Neural cell (in vitro differentiated cells): ENCODE measurements at regions not wholly inside any gene's neighbourhood (a gene's known extent, or its start where the extent isn't known, plus 50 kb on each side); places are given as distances from the start of the nearest gene placed in this dataset.
"Not testable (repeated sequence)": the region's sequence is repeated elsewhere in the genome, so short reads cannot be mapped to it uniquely, and the experiment has no call there.

Source experiments
- H2AFZ ChIP-seq: fragments of 200-600, 300-800 bp; sonication (generic), shearing (Covaris generic); 2 replicates; pipeline ENCODE4 v1.6.0; 2014; ENCODE audit warnings: low read depth, mild to moderate bottlenecking, antibody characterized with exemption, low read length, moderate library complexity
- H3F3A ChIP-seq: fragments of 200-600 bp; shearing (Covaris generic); 2 replicates; pipeline ENCODE4 v1.6.1; 2016; ENCODE audit warnings: mild to moderate bottlenecking, moderate library complexity, mixed read lengths, antibody characterized with exemption, low read length; ENCODE audit not compliant: insufficient read depth, poor library complexity, severe bottlenecking
- H3K27ac ChIP-seq: fragments of 200-600, 300-800 bp; sonication (generic), shearing (Covaris generic); 2 replicates; pipeline ENCODE4 v1.5.1; 2014; ENCODE audit warnings: mild to moderate bottlenecking, low read length, moderate library complexity
- H3K27me3 ChIP-seq: fragments of 300-800, 200-600 bp; sonication (generic), shearing (Covaris generic); 2 replicates; pipeline ENCODE4 v1.6.0; 2014; ENCODE audit warnings: mild to moderate bottlenecking, low read depth, low read length, moderate library complexity; ENCODE audit not compliant: insufficient read depth
- H3K36me3 ChIP-seq: fragments of 300-800, 200-600 bp; sonication (generic), shearing (Covaris generic); 2 replicates; pipeline ENCODE4 v1.5.1; 2014; ENCODE audit warnings: mild to moderate bottlenecking, antibody characterized with exemption, low read length, moderate library complexity; ENCODE audit not compliant: insufficient read depth
- H3K4me2 ChIP-seq: fragments of 300-800, 200-600 bp; sonication (generic), shearing (Covaris generic); 2 replicates; pipeline ENCODE4 v1.6.0; 2014; ENCODE audit warnings: mild to moderate bottlenecking, low read length
- H3K4me3 ChIP-seq: fragments of 300-800, 200-600 bp; sonication (generic), shearing (Covaris generic); 2 replicates; pipeline ENCODE4 v1.5.1; 2014; ENCODE audit warnings: mild to moderate bottlenecking, low read length, moderate library complexity
- H3K79me2 ChIP-seq: fragments of 200-600 bp; shearing (Covaris generic); replicated peaks from 2 replicates; pipeline ENCODE4 v1.6.0; 2014; ENCODE audit warnings: mild to moderate bottlenecking, low read length, moderate library complexity; ENCODE audit not compliant: insufficient read depth
- H3K9ac ChIP-seq: fragments of 300-800, 200-600 bp; sonication (generic), shearing (Covaris generic); 2 replicates; pipeline ENCODE4 v1.6.1; 2016; ENCODE audit warnings: mild to moderate bottlenecking, low read length, mixed read lengths
- H3K9me2 ChIP-seq: fragments of 200-600 bp; shearing (Covaris generic); 2 replicates; pipeline ENCODE4 v1.6.1; 2016; ENCODE audit warnings: mild to moderate bottlenecking, low read length, mixed read lengths; ENCODE audit not compliant: insufficient read depth
- H3K9me3 ChIP-seq: fragments of 200-600, 300-800 bp; sonication (generic), shearing (Covaris generic); 2 replicates; pipeline ENCODE4 v1.6.1; 2016; ENCODE audit warnings: mild to moderate bottlenecking, mixed run types, low read length, moderate library complexity, mixed read lengths
- H4K20me1 ChIP-seq: fragments of 200-600 bp; shearing (Covaris generic); 2 replicates; pipeline ENCODE4 v1.6.1; 2016; ENCODE audit warnings: mild to moderate bottlenecking, mixed run types; ENCODE audit not compliant: insufficient read depth
- EP300 ChIP-seq: fragments of 450-650 bp; conservative IDR thresholded peaks from 2 replicates; pipeline ENCODE4 v1.6.1; 2014; ENCODE audit warnings: antibody characterized with exemption, mild to moderate bottlenecking, moderate library complexity; ENCODE audit not compliant: poor library complexity, severe bottlenecking
- EZH2 ChIP-seq: fragments of 200-600, 300-800 bp; shearing (Covaris generic), sonication (generic); IDR thresholded peaks from 2 replicates; pipeline ENCODE4 v1.6.1; 2014; ENCODE audit warnings: antibody characterized with exemption, low read length, borderline replicate concordance, mild to moderate bottlenecking; ENCODE audit not compliant: insufficient read depth, poor library complexity, severe bottlenecking
- MXI1 ChIP-seq: fragments of 450-650 bp; conservative IDR thresholded peaks from 2 replicates; pipeline ENCODE4 v1.6.1; 2014; ENCODE audit warnings: antibody characterized with exemption, mild to moderate bottlenecking; ENCODE audit not compliant: poor library complexity, severe bottlenecking
- POLR2AphosphoS5 ChIP-seq: IDR thresholded peaks from 2 replicates; pipeline ENCODE4 v1.6.1; 2012
- RAD21 ChIP-seq: fragments of 450-650 bp; conservative IDR thresholded peaks from 2 replicates; pipeline ENCODE4 v1.6.1; 2014; ENCODE audit warnings: antibody characterized with exemption, mild to moderate bottlenecking, moderate library complexity
- SMC3 ChIP-seq: fragments of 450-650 bp; conservative IDR thresholded peaks from 2 replicates; pipeline ENCODE4 v1.6.1; 2014; ENCODE audit warnings: antibody characterized with exemption, mild to moderate bottlenecking, moderate library complexity; ENCODE audit not compliant: poor library complexity
- TAF1 ChIP-seq: IDR thresholded peaks from 2 replicates; pipeline ENCODE4 v1.6.1; 2012; ENCODE audit warnings: low read depth
- TF ChIP-seq, protein P1 (sequence below): IDR thresholded peaks from 2 replicates; pipeline ENCODE4 v1.6.1; 2012; ENCODE audit warnings: borderline replicate concordance
- TF ChIP-seq, protein P2 (sequence below): fragments of 450-650 bp; IDR thresholded peaks from 2 replicates; pipeline ENCODE4 v1.5.1; 2014; ENCODE audit warnings: antibody characterized with exemption, mild to moderate bottlenecking, moderate library complexity; ENCODE audit not compliant: poor library complexity, severe bottlenecking

DNA sequence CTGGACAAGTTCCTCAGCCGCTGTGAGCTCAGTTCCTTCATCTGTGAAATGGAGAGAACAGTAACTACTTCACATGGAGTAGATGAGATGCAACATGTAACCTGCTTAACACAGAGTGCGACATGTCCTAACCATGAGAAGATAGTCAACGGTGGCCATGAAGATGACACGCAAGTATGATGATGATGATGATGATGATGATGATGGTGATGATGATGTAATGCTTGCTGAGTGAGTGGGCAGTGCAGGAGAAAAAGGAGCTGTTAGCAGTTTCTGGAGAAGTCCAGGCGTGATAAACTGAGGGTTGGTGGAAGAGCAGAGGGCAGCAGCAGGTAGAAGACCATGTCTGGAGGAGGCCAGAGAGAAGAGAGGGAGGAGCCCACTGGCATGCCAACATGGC lies 90.8 kb upstream of the CD82 start:
- Histone ChIP-seq H4K20me1 (no peaks in the 10 kb centered on the region), H3K79me2 (no peaks in the 10 kb centered on the region), H3K36me3 (no peaks in the 10 kb centered on the region), H3K27ac (no peak overlapping the region), H3F3A (no peaks in the 10 kb centered on the region), H3K27me3 (no peaks in the 10 kb centered on the region), H3K4me2 (no peak overlapping the region), H2AFZ (no peak overlapping the region), H3K9ac (no peak overlapping the region), H3K9me2 (no peaks in the 10 kb centered on the region), H3K4me3 (no peak overlapping the region), H3K9me3 (no peaks in the 10 kb centered on the region)
- no peak for TF ChIP-seq EP300
- no peak for TF ChIP-seq RAD21
- TF ChIP-seq TAF1, result no peak
- no peak for TF ChIP-seq MXI1
- no peak for TF ChIP-seq POLR2AphosphoS5

DNA sequence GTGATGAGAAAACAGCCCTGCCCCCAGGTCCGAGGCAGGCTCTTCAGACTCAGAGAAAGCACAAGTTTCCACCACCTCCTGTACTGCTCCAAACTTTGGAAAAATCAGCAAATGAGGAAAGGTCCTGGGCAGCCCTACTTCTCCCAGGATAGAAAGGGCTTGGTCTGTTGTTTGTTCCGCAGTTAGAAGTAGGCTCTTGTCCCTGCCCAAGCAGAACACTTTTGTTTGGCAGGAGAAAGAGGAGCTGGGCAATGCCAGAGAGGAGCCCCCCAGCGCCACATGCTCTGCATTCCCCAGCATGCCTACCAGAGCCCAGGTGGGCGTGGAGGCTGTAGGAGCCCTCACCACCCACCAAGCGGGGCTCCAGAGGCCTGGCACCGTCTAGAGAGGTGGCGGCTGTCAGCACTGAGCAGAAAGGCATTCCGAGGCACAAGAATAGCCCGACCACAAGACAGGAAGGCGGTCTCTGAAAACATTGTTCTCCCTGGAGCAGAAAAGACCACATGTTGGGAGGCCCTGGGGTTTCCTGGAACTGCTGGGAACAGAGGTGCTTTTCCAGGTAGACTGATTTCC lies 90.3 kb upstream of the CD82 start:
- H3K79me2 ChIP-seq, result no peaks in the 10 kb centered on the region
- no peak overlapping the region for H3K9ac ChIP-seq
- H3K4me3 ChIP-seq, result no peak overlapping the region
- no peaks in the 10 kb centered on the region for H3K9me3 ChIP-seq
- no peaks in the 10 kb centered on the region for H4K20me1 ChIP-seq
- H3K9me2 ChIP-seq, result no peaks in the 10 kb centered on the region
- no peak for TF ChIP-seq POLR2AphosphoS5
- H3F3A ChIP-seq, result no peaks in the 10 kb centered on the region
- H3K27me3 ChIP-seq, result no peaks in the 10 kb centered on the region
- H3K36me3 ChIP-seq, result no peaks in the 10 kb centered on the region
- no peak overlapping the region for H3K4me2 ChIP-seq
- H3K27ac ChIP-seq, result no peak overlapping the region
- no peak overlapping the region for H2AFZ ChIP-seq

DNA sequence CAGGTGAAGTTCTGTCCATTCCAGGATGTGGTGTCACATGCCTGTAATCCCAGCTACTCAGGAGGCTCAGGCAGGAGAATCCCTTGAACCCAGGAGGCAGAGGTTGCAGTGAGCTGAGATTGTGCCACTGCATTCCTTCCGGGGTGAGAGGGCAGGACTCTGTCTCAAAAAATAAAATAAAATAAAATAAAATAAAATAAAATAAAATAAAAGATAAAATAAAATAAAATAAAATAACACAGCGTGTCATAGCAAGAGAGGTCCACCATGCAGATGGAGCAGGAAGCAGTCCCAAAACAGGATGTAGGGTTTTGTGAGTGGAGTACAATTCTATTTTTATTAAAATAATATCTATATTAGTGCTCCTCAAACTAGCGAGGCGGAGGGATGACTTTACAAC lies 83.1 kb upstream of the CD82 start:
- H3K79me2 ChIP-seq, H3K27ac ChIP-seq, H3K36me3 ChIP-seq, H3K4me2 ChIP-seq, H3K4me3 ChIP-seq, H2AFZ ChIP-seq, H4K20me1 ChIP-seq, H3K9me3 ChIP-seq, H3K27me3 ChIP-seq, H3K9me2 ChIP-seq, H3F3A ChIP-seq, H3K9ac ChIP-seq: not testable (repeated sequence)

DNA sequence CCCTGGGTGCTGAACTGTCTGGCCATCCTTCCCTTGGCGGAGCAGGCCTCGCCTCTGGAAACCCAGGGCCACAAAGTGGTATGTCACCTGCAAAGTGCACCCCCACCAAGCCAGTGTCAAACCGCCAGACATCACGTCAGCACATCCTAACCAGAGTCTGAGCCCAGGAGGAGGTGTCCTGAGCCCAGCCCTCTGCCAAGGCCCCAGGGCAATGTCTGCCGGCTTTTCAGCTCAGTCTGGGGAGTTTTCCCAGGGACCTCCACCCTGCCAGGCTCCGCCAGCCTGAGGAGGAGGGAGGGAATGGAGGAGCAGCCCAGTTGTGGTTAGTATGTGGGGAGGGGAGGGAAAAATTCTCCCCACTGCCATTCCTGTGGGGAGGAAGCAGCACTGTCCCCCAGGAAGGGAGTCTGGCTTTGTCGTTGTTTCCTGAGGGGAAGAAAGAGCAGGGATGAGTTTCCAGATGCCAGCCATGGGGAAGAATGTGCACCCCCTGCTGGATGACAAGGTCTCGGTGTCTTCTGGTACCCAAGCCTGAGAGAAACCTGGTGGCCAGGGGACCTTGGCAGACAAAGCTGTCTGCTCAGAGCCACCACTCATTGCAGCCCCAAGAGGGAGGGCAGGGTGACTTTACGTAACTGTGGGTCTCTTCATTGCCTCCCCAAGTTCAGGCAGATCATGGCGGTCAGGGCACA lies 81.4 kb upstream of the CD82 start:
- H4K20me1 ChIP-seq, result no peaks in the 10 kb centered on the region
- no peaks in the 10 kb centered on the region for H3F3A ChIP-seq
- no peaks in the 10 kb centered on the region for H3K79me2 ChIP-seq
- no peak overlapping the region for H3K9ac ChIP-seq
- no peaks in the 10 kb centered on the region for H3K36me3 ChIP-seq
- no peak overlapping the region for H2AFZ ChIP-seq
- H3K4me2 ChIP-seq, result no peak overlapping the region
- no peak overlapping the region for H3K4me3 ChIP-seq
- H3K9me2 ChIP-seq, result no peaks in the 10 kb centered on the region
- TF ChIP-seq, protein P1, sequence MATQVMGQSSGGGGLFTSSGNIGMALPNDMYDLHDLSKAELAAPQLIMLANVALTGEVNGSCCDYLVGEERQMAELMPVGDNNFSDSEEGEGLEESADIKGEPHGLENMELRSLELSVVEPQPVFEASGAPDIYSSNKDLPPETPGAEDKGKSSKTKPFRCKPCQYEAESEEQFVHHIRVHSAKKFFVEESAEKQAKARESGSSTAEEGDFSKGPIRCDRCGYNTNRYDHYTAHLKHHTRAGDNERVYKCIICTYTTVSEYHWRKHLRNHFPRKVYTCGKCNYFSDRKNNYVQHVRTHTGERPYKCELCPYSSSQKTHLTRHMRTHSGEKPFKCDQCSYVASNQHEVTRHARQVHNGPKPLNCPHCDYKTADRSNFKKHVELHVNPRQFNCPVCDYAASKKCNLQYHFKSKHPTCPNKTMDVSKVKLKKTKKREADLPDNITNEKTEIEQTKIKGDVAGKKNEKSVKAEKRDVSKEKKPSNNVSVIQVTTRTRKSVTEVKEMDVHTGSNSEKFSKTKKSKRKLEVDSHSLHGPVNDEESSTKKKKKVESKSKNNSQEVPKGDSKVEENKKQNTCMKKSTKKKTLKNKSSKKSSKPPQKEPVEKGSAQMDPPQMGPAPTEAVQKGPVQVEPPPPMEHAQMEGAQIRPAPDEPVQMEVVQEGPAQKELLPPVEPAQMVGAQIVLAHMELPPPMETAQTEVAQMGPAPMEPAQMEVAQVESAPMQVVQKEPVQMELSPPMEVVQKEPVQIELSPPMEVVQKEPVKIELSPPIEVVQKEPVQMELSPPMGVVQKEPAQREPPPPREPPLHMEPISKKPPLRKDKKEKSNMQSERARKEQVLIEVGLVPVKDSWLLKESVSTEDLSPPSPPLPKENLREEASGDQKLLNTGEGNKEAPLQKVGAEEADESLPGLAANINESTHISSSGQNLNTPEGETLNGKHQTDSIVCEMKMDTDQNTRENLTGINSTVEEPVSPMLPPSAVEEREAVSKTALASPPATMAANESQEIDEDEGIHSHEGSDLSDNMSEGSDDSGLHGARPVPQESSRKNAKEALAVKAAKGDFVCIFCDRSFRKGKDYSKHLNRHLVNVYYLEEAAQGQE, result no peak
- TF ChIP-seq, protein P2, sequence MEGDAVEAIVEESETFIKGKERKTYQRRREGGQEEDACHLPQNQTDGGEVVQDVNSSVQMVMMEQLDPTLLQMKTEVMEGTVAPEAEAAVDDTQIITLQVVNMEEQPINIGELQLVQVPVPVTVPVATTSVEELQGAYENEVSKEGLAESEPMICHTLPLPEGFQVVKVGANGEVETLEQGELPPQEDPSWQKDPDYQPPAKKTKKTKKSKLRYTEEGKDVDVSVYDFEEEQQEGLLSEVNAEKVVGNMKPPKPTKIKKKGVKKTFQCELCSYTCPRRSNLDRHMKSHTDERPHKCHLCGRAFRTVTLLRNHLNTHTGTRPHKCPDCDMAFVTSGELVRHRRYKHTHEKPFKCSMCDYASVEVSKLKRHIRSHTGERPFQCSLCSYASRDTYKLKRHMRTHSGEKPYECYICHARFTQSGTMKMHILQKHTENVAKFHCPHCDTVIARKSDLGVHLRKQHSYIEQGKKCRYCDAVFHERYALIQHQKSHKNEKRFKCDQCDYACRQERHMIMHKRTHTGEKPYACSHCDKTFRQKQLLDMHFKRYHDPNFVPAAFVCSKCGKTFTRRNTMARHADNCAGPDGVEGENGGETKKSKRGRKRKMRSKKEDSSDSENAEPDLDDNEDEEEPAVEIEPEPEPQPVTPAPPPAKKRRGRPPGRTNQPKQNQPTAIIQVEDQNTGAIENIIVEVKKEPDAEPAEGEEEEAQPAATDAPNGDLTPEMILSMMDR, result no peak
- TF ChIP-seq TAF1 (no peak), SMC3 (no peak), RAD21 (no peak), EP300 (no peak), EZH2 (no peak), POLR2AphosphoS5 (no peak), MXI1 (no peak)
- no peaks in the 10 kb centered on the region for H3K9me3 ChIP-seq
- H3K27ac ChIP-seq, result no peak overlapping the region
- no peaks in the 10 kb centered on the region for H3K27me3 ChIP-seq
